ENCODE measurements at regions not wholly inside any gene's neighbourhood (a gene's known extent, or its start where the extent isn't known, plus 50 kb on each side); places are given as distances from the start of the nearest gene placed in this dataset.

DNA sequence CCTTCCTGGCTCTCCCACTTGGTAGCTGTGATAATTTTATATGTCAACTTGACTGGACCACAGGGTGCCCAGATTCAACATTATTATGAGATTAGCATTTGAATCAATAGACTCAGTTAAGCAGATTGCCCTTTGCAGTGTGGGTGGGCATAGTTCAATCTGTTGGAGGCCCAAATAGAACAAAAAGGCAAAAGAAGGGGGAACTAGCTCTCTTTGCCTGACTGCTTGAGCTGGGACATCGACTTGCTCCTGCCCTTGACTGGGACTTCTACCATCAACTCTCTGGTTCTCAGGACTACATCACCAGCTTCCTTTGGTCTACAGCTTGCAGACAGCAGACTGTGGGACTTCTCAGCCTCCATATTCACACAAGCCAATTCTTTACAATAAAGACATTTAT, 1189.2 kb downstream of the BCL11B start:
- no peaks in the 10 kb centered on the region for H3K4me1 ChIP-seq (ENCODE audit: control insufficient read depth, insufficient read depth, low read length)
- H3K4me3 ChIP-seq (ENCODE audit: low read length) = no peak overlapping the region
- no peak overlapping the region for H3K27ac ChIP-seq (ENCODE audit: low read length)
- no peaks in the 10 kb centered on the region for H3K27me3 ChIP-seq (ENCODE audit: control insufficient read depth, insufficient read depth, low read length)
- no peaks in the 10 kb centered on the region for H3K36me3 ChIP-seq (ENCODE audit: control insufficient read depth, insufficient read depth, low read length)
- DNase-seq (ENCODE audit: low read depth, low spot score) = no peak
- H3K9me3 ChIP-seq (ENCODE audit: control insufficient read depth, insufficient read depth, low read length) = no peaks in the 10 kb centered on the region
- WGBS (ENCODE audit: insufficient coverage, insufficient read length) = no CpG with 5 or more reads among the region's 1 CpG

DNA sequence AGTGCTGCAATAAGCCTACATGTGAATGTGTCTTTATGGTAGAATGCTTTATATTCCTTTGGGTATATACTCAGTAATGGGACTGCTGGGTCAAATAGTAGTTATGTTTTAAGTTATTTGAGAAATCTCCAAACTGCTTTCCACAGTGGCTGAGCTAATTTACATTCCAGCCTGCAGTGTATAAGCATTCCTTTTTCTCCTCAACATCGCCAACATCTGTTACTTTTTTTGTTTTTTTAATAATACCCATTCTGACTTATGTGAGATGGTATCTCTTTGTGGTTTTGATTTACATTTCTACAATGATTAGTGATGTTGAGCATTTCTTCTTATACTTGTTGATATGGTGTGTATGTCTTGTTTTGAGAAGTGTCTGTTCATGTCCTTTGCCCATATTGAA, 1186.2 kb downstream of the BCL11B start:
- Histone ChIP-seq H3K9me3 (ENCODE audit: control insufficient read depth, insufficient read depth, low read length) (no peaks in the 10 kb centered on the region), H3K4me1 (ENCODE audit: control insufficient read depth, insufficient read depth, low read length) (no peaks in the 10 kb centered on the region)
- no CpG with 5 or more reads among the region's 1 CpG for WGBS (ENCODE audit: insufficient coverage, insufficient read length)

DNA sequence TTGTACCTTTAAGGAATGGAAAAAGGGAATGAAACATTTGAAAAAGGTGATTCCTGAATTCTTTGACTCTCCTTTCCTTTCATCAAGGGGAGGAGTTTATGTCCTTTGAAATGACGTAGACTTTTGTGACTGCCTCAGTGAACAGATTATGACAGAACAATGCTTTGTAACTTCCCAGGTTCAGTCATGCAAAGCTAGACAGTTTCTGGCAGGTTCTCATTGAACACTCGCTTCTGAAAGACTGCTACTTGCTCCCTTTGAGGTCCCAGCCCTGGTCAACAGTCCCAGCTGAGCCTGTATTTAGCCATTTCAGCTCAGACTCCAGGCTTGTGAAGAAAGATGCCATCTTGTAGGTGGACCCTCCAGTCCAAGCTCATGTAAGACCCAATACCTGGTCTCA, 1178.9 kb downstream of the BCL11B start:
- WGBS (ENCODE audit: insufficient coverage, insufficient read length) = no CpG with 5 or more reads among the region's 2 CpGs
- Histone ChIP-seq H3K27me3 (ENCODE audit: control insufficient read depth, insufficient read depth, low read length) (no peaks in the 10 kb centered on the region), H3K27ac (ENCODE audit: low read length) (no peak overlapping the region), H3K4me3 (ENCODE audit: low read length) (no peak overlapping the region), H3K9me3 (ENCODE audit: control insufficient read depth, insufficient read depth, low read length) (no peaks in the 10 kb centered on the region), H3K4me1 (ENCODE audit: control insufficient read depth, insufficient read depth, low read length) (no peaks in the 10 kb centered on the region), H3K36me3 (ENCODE audit: control insufficient read depth, insufficient read depth, low read length) (no peaks in the 10 kb centered on the region)
- no peak for DNase-seq (ENCODE audit: low read depth, low spot score)

More for the DNA sequence above, 1186.2 kb downstream of the BCL11B start:
- Histone ChIP-seq H3K36me3 (ENCODE audit: control insufficient read depth, insufficient read depth, low read length) (no peaks in the 10 kb centered on the region), H3K27ac (ENCODE audit: low read length) (no peak overlapping the region), H3K4me3 (ENCODE audit: low read length) (no peak overlapping the region), H3K27me3 (ENCODE audit: control insufficient read depth, insufficient read depth, low read length) (no peaks in the 10 kb centered on the region)
- no peak for DNase-seq (ENCODE audit: low read depth, low spot score)

DNA sequence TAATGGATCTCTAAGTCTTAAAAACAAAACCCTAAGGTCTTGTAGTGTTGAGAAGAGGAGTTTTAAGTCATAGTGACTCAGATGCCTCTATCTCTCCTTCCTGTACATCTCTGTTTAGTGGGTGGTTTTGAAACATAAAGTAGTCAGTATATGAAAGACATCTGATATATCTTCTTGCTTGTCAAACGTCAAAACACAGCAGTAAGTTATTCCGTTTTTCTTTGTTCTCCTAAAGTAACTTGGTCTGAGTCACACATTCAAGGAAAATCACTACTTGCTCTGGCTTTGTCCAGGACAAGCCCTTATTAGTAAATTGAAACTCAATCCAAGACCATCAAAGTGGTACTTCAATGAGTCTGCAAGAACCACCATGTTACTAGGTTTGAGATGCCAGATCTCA, 1172.5 kb downstream of the BCL11B start:
- Histone ChIP-seq H3K36me3 (ENCODE audit: control insufficient read depth, insufficient read depth, low read length) (no peaks in the 10 kb centered on the region), H3K4me3 (ENCODE audit: low read length) (no peak overlapping the region), H3K4me1 (ENCODE audit: control insufficient read depth, insufficient read depth, low read length) (no peaks in the 10 kb centered on the region), H3K27ac (ENCODE audit: low read length) (no peak overlapping the region), H3K27me3 (ENCODE audit: control insufficient read depth, insufficient read depth, low read length) (no peaks in the 10 kb centered on the region), H3K9me3 (ENCODE audit: control insufficient read depth, insufficient read depth, low read length) (no peaks in the 10 kb centered on the region)
- DNase-seq (ENCODE audit: low read depth, low spot score) = no peak
- no CpG with 5 or more reads among the region's 2 CpGs for WGBS (ENCODE audit: insufficient coverage, insufficient read length)

DNA sequence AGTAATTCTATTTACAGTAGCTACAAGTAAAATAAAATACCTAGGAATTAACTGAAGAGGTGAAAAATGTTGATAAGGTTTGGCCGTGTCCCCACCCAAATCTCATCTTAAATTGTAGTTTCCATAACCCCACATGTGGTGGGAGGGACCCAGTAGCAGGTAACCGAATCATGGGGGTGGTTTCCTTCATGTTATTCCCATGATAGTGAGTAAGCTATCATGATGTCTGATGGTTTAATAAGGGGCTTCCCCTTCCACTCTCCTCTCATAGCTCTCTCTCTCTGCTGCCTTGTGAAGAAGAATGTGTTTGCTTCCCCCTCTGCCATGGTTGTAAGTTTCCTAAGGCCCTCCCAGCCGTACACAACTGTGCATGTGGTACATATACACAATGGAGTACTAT, 1170.7 kb downstream of the BCL11B start:
- DNase-seq (ENCODE audit: low read depth, low spot score) = no peak
- H3K36me3 ChIP-seq (ENCODE audit: control insufficient read depth, insufficient read depth, low read length) = no peaks in the 10 kb centered on the region
- WGBS (ENCODE audit: insufficient coverage, insufficient read length) = no CpG with 5 or more reads among the region's 3 CpGs
- H3K4me3 ChIP-seq (ENCODE audit: low read length) = no peak overlapping the region
- H3K9me3 ChIP-seq (ENCODE audit: control insufficient read depth, insufficient read depth, low read length) = no peaks in the 10 kb centered on the region
- no peaks in the 10 kb centered on the region for H3K27me3 ChIP-seq (ENCODE audit: control insufficient read depth, insufficient read depth, low read length)
- no peaks in the 10 kb centered on the region for H3K4me1 ChIP-seq (ENCODE audit: control insufficient read depth, insufficient read depth, low read length)
- no peak overlapping the region for H3K27ac ChIP-seq (ENCODE audit: low read length)

DNA sequence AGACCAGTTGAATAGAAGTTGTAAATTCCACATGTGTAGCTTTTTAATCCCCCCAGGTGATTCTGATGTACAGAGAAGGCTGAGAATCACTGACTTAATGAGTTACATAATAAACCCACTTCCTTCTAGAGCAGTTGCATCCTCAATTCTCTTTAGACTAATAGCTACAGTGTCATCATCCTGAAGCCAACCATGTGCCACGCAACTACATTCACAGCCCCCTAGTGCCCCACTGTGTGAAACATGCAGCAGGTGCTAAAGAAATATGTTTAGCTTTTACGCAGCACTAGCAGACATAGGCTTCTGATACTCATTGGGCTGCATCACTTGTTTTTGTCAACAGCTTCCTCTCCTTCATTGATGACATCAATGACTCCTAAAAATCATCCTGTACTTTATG, 1168.3 kb downstream of the BCL11B start:
- Histone ChIP-seq H3K27me3 (ENCODE audit: control insufficient read depth, insufficient read depth, low read length) (no peaks in the 10 kb centered on the region), H3K4me3 (ENCODE audit: low read length) (no peak overlapping the region), H3K9me3 (ENCODE audit: control insufficient read depth, insufficient read depth, low read length) (no peaks in the 10 kb centered on the region), H3K36me3 (ENCODE audit: control insufficient read depth, insufficient read depth, low read length) (no peaks in the 10 kb centered on the region), H3K4me1 (ENCODE audit: control insufficient read depth, insufficient read depth, low read length) (no peaks in the 10 kb centered on the region), H3K27ac (ENCODE audit: low read length) (no peak overlapping the region)
- no peak for DNase-seq (ENCODE audit: low read depth, low spot score)
- WGBS (ENCODE audit: insufficient coverage, insufficient read length) = no CpG with 5 or more reads among the region's 2 CpGs

DNA sequence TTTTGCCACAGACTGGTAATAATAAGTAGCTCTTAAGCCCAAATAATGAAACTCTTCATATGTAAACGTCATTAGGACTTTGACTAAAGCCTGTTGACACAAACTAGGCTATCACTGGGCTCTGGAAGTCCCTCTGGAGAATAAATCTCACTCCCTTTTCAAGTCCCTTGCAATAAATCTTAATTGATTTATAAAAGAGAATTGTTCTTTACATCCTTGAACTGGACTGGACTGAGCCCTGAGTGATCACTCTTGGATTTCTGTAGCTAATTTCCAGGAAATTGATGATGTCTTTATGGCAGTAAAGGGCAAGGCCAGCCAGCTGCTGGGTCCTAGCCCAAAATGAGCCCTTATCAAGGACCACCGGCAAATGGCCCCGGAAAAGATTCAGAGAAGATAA, 1162.7 kb downstream of the BCL11B start:
- Histone ChIP-seq H3K27ac (ENCODE audit: low read length) (no peak overlapping the region), H3K4me1 (ENCODE audit: control insufficient read depth, insufficient read depth, low read length) (no peaks in the 10 kb centered on the region), H3K4me3 (ENCODE audit: low read length) (no peak overlapping the region), H3K36me3 (ENCODE audit: control insufficient read depth, insufficient read depth, low read length) (no peaks in the 10 kb centered on the region), H3K9me3 (ENCODE audit: control insufficient read depth, insufficient read depth, low read length) (no peaks in the 10 kb centered on the region), H3K27me3 (ENCODE audit: control insufficient read depth, insufficient read depth, low read length) (no peaks in the 10 kb centered on the region)
- DNase-seq (ENCODE audit: low read depth, low spot score) = no peak
- WGBS (ENCODE audit: insufficient coverage, insufficient read length) = no CpG with 5 or more reads among the region's 3 CpGs

DNA sequence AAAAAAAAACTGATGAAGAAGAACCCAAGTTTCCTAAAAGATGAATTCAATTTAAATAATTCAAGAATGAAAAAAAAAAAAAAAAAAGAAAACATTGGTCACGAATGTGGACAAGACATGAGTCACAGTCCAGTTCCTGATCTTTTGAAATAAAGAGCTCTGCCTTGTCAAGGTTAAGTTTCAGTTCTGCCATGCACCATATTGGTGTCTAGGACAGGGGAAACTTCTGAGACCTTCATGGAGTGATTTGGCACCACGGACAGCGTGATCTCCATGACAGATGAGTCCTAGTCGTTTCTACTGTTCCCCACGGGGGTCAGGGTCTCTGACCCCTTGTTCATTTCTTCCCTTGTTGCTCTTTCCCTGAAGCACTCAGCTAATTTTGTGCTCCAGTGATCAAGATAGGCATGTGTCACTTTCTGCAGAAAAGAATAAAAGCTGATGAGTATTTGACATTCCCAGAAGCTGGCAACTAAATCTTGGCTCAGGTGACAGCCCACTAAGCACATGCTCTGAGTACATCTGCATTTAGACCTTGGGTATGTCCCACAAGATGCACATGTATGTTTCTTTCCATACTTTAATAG, 1159.7 kb downstream of the BCL11B start:
- Histone ChIP-seq H3K9me3 (ENCODE audit: control insufficient read depth, insufficient read depth, low read length) (no peaks in the 10 kb centered on the region), H3K4me3 (ENCODE audit: low read length) (no peak overlapping the region), H3K27me3 (ENCODE audit: control insufficient read depth, insufficient read depth, low read length) (no peaks in the 10 kb centered on the region), H3K36me3 (ENCODE audit: control insufficient read depth, insufficient read depth, low read length) (no peaks in the 10 kb centered on the region), H3K4me1 (ENCODE audit: control insufficient read depth, insufficient read depth, low read length) (no peaks in the 10 kb centered on the region), H3K27ac (ENCODE audit: low read length) (no peak overlapping the region)
- DNase-seq (ENCODE audit: low read depth, low spot score) = no peak
- WGBS (ENCODE audit: insufficient coverage, insufficient read length) = no CpG with 5 or more reads among the region's 5 CpGs

DNA sequence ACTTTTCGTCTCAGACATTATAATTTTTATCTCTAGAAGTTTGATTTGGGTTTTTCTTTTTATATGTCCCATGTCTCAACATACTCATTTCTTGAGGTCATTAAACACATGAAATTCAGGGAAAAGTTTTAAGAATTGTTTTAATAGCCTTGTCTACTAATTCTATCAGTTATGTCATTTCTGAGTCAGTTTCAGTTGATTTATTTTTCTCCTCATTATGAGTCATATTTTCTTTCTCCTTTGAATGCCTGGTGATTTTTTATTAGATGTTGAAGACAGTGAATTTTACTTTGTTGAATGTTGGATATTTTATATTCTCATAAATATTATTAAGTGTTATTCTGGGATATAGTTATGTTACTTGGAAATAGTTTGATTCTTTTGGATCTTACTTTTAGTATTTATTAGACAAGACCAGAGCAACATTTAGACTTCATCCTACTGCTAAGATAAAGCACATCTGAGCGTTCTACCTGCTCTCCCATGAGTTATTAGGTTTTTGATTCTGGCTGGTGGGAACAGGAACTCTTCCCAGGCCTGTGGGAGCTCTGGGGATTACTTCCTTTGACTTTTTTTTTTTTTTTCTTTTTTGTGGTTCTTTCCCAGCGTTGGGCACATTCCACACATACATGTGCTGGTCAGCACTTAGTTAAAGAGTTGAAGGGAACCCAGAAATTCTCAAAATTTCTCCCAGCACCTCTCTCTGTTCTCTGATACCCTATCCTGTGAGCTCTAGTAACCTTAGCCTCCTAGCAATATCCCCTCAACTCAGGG, 1157.7 kb downstream of the BCL11B start:
- WGBS (ENCODE audit: insufficient coverage, insufficient read length) = no CpG with 5 or more reads among the region's 3 CpGs
- Histone ChIP-seq H3K4me1 (ENCODE audit: control insufficient read depth, insufficient read depth, low read length) (no peaks in the 10 kb centered on the region), H3K27me3 (ENCODE audit: control insufficient read depth, insufficient read depth, low read length) (no peaks in the 10 kb centered on the region), H3K9me3 (ENCODE audit: control insufficient read depth, insufficient read depth, low read length) (no peaks in the 10 kb centered on the region), H3K27ac (ENCODE audit: low read length) (no peak overlapping the region), H3K4me3 (ENCODE audit: low read length) (no peak overlapping the region), H3K36me3 (ENCODE audit: control insufficient read depth, insufficient read depth, low read length) (no peaks in the 10 kb centered on the region)
- no peak for DNase-seq (ENCODE audit: low read depth, low spot score)

DNA sequence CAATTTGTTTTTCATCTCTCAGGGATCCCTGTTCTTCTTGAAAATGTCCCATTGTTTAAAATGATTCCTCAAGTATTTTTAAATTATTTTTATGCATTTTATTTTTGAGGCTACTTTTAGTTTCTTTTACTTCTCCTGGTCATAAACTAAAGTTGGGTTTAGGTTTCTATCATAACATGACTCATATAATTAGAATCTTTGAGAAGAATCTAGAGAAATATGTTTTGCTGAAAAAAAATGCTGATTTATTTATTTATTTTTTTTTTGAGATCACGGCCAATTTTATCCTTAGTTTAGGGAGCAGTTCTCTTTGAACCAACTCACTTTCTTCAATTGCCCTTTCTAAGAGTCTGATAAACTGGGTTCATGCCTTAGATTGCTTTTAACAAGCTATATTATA, 1157.1 kb downstream of the BCL11B start:
- Histone ChIP-seq H3K27ac (ENCODE audit: low read length) (no peak overlapping the region), H3K9me3 (ENCODE audit: control insufficient read depth, insufficient read depth, low read length) (no peaks in the 10 kb centered on the region), H3K36me3 (ENCODE audit: control insufficient read depth, insufficient read depth, low read length) (no peaks in the 10 kb centered on the region), H3K27me3 (ENCODE audit: control insufficient read depth, insufficient read depth, low read length) (no peaks in the 10 kb centered on the region), H3K4me3 (ENCODE audit: low read length) (no peak overlapping the region), H3K4me1 (ENCODE audit: control insufficient read depth, insufficient read depth, low read length) (no peaks in the 10 kb centered on the region)
- DNase-seq (ENCODE audit: low read depth, low spot score) = no peak
- WGBS (ENCODE audit: insufficient coverage, insufficient read length) = no CpG with 5 or more reads among the region's 1 CpG

DNA sequence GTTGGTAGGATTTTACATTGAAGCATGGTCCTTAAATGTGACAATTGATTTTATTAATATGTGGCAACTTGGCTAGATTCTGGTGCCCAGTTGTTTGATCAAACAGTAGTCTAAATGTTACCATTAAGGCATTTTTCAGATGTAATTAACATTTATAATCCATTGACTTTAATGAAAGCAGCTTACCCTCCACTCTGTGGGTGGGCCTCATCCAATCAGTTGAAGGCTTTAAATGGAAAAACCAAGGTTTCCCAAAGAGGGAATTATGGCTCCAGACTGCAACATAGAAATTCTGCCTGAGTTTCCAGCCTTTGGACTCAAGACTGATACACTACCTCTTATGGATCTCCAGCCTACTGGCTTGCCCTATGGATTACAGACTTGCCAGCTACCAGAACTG, 1153.2 kb downstream of the BCL11B start:
- Histone ChIP-seq H3K9me3 (ENCODE audit: control insufficient read depth, insufficient read depth, low read length) (no peaks in the 10 kb centered on the region), H3K27ac (ENCODE audit: low read length) (no peak overlapping the region), H3K27me3 (ENCODE audit: control insufficient read depth, insufficient read depth, low read length) (no peaks in the 10 kb centered on the region), H3K36me3 (ENCODE audit: control insufficient read depth, insufficient read depth, low read length) (no peaks in the 10 kb centered on the region), H3K4me1 (ENCODE audit: control insufficient read depth, insufficient read depth, low read length) (no peaks in the 10 kb centered on the region), H3K4me3 (ENCODE audit: low read length) (no peak overlapping the region)
- no peak for DNase-seq (ENCODE audit: low read depth, low spot score)
